ENCODE measurements at regions not wholly inside any gene's neighbourhood (a gene's known extent, or its start where the extent isn't known, plus 50 kb on each side); places are given as distances from the start of the nearest gene placed in this dataset.
"Not testable (repeated sequence)": the region's sequence is repeated elsewhere in the genome, so short reads cannot be mapped to it uniquely, and the experiment has no call there.

DNA sequence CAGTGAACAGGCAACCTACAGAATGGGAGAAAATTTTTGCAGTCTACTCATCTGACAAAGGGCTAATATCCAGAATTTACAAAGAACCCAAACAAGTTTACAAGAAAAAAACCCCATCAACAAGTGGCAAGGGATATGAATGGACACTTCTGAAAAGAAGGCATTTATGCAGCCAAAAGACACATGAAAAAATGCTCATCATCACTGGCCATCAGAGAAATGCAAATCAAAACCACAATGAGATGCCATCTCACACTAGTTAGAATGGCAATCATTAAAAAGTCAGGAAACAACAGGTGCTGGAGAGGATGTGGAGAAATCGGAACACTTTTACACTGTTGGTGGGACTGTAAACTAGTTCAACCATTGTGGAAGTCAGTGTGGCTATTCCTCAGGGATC lies 80.3 kb downstream of the ZNF474 start:
- CTCF ChIA-PET; H3K4me3 ChIP-seq (ENCODE audit: low read depth, low read length); DNase-seq (ENCODE audit: low read depth, low spot score); POLR2A ChIA-PET: not testable (repeated sequence)

GRCh38 chr5:122218778-122219177 lies 89.4 kb downstream of the ZNF474 start:
- POLR2A ChIA-PET: no interaction called here
- H3K4me3 ChIP-seq (ENCODE audit: low read depth, low read length): no peak overlapping the region
- TF ChIP-seq, protein P1, sequence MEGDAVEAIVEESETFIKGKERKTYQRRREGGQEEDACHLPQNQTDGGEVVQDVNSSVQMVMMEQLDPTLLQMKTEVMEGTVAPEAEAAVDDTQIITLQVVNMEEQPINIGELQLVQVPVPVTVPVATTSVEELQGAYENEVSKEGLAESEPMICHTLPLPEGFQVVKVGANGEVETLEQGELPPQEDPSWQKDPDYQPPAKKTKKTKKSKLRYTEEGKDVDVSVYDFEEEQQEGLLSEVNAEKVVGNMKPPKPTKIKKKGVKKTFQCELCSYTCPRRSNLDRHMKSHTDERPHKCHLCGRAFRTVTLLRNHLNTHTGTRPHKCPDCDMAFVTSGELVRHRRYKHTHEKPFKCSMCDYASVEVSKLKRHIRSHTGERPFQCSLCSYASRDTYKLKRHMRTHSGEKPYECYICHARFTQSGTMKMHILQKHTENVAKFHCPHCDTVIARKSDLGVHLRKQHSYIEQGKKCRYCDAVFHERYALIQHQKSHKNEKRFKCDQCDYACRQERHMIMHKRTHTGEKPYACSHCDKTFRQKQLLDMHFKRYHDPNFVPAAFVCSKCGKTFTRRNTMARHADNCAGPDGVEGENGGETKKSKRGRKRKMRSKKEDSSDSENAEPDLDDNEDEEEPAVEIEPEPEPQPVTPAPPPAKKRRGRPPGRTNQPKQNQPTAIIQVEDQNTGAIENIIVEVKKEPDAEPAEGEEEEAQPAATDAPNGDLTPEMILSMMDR (IDR thresholded peaks at IDR 0.05; ENCODE audit: insufficient read depth, low read length, missing control alignments): no peak
- CTCF ChIA-PET: interaction anchor here (1.3 kb wide), 1 partner anchor 25 kb away, joined by 3 read pairs; no protein-coding TSS in a partner anchor
- DNase-seq (ENCODE audit: low read depth, low spot score): no peak

GRCh38 chr5:122219436-122220166 lies 90.3 kb downstream of the ZNF474 start:
- DNase-seq (ENCODE audit: low read depth, low spot score): no peak
- ChIA-PET POLR2A (no interaction called here), CTCF (interaction anchor here (1.2 to 1.3 kb wide), 2 partner anchors 25 to 26 kb away, joined by 3 read pairs; no protein-coding TSS in a partner anchor)
- no peak overlapping the region for H3K4me3 ChIP-seq (ENCODE audit: low read depth, low read length)
- TF ChIP-seq, protein P1 (IDR thresholded peaks at IDR 0.05; ENCODE audit: insufficient read depth, low read length, missing control alignments): no peak

GRCh38 chr5:122220511-122220910 lies 91.2 kb downstream of the ZNF474 start:
- CTCF ChIA-PET: no interaction called here
- no peak overlapping the region for H3K4me3 ChIP-seq (ENCODE audit: low read depth, low read length)
- TF ChIP-seq, protein P1 (IDR thresholded peaks at IDR 0.05; ENCODE audit: insufficient read depth, low read length, missing control alignments): no peak
- no peak for DNase-seq (ENCODE audit: low read depth, low spot score)
- POLR2A ChIA-PET: no interaction called here

DNA sequence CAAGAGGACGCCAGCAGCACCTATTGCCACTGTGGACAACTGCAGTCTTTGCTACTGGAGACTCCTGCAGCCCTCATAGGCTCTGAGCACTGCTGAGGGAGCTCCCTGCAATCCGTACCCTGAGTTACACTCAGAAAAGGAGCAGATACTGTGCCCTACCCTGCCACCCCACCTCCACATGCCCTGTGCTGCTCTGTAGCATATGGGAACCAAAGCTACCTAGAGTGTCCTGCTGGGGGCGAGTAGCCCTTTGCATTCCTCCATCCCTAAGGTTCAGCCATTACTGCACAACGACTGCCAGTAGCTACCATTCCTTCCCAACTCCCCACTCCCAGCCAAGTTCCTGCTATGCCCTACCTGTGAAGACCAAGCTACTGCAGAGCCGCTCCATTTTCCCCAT lies 90.2 kb upstream of the SNCAIP start:
- DNase-seq (ENCODE audit: low read depth, low spot score): no peak
- POLR2A ChIA-PET: no interaction called here
- no peak overlapping the region for H3K4me3 ChIP-seq (ENCODE audit: low read depth, low read length)
- TF ChIP-seq, protein P1 (IDR thresholded peaks at IDR 0.05; ENCODE audit: insufficient read depth, low read length, missing control alignments): no peak
- CTCF ChIA-PET: interaction anchor here (1.2 kb wide), 1 partner anchor 194 kb away, joined by 3 read pairs; no protein-coding TSS in a partner anchor

GRCh38 chr5:122222580-122222979 lies 89.5 kb upstream of the SNCAIP start:
- ChIA-PET POLR2A (no interaction called here), CTCF (interaction anchor here (1.2 kb wide), 1 partner anchor 193 kb away, joined by 3 read pairs; no protein-coding TSS in a partner anchor)
- H3K4me3 ChIP-seq (ENCODE audit: low read depth, low read length): no peak overlapping the region
- no peak for DNase-seq (ENCODE audit: low read depth, low spot score)
- TF ChIP-seq, protein P1 (IDR thresholded peaks at IDR 0.05; ENCODE audit: insufficient read depth, low read length, missing control alignments): no peak

Measured in AG04449 (cell line).